ENCODE measurements at regions not wholly inside any gene's neighbourhood (a gene's known extent, or its start where the extent isn't known, plus 50 kb on each side); places are given as distances from the start of the nearest gene placed in this dataset.

GRCh38 chr12:58395470-58395869 lies 454.1 kb downstream of the ATP23 start:
- no peak for DNase-seq
- Mint-ChIP-seq H3K4me1 (no peaks in the 10 kb centered on the region), H3K4me3 (no peak overlapping the region), H3K9me3 (peaks cover 3 to 15% (median 6%) of the 10 kb centered on the region in 8 donors), H3K36me3 (no peaks in the 10 kb centered on the region), H3K27me3 (no peaks in the 10 kb centered on the region), H3K27ac (no peak overlapping the region)
- no peaks in the 10 kb centered on the region for H3K4me1 ChIP-seq (ENCODE audit: insufficient read depth, low read length)
- CTCF ChIA-PET (ENCODE audit: partially characterized antibody): no interaction called here
- intact Hi-C loops (cut with micrococcal nuclease): no loop called here
- no peak overlapping the region for H3K27ac ChIP-seq (ENCODE audit: low read depth, low read length)
- no peaks in the 10 kb centered on the region for H3K36me3 ChIP-seq (ENCODE audit: insufficient read depth, low read length)
- no peak overlapping the region for H3K4me3 ChIP-seq (ENCODE audit: low read length in 2 of 2)
- H3K9me3 ChIP-seq (ENCODE audit: control insufficient read depth in 1 of 2, low read length in 2 of 2): no peaks in the 10 kb centered on the region
- no peaks in the 10 kb centered on the region for H3K27me3 ChIP-seq (ENCODE audit: insufficient read depth, low read length)
- POLR2A ChIA-PET (ENCODE audit: partially characterized antibody): no interaction called here

- Histone ChIP-seq H3K27ac (ENCODE audit: low read depth, low read length) (no peak overlapping the region), H3K4me3 (ENCODE audit: low read length in 2 of 2) (no peak overlapping the region), H3K27me3 (ENCODE audit: insufficient read depth, low read length) (no peaks in the 10 kb centered on the region), H3K4me1 (ENCODE audit: insufficient read depth, low read length) (no peaks in the 10 kb centered on the region), H3K9me3 (ENCODE audit: control insufficient read depth in 1 of 2, low read length in 2 of 2) (no peaks in the 10 kb centered on the region), H3K36me3 (ENCODE audit: insufficient read depth, low read length) (no peaks in the 10 kb centered on the region)
- Mint-ChIP-seq H3K4me1 (no peaks in the 10 kb centered on the region), H3K9me3 (peaks cover 3 to 15% (median 6%) of the 10 kb centered on the region in 8 donors), H3K36me3 (no peaks in the 10 kb centered on the region), H3K4me3 (no peak overlapping the region), H3K27me3 (no peaks in the 10 kb centered on the region), H3K27ac (no peak overlapping the region)
- intact Hi-C loops (cut with micrococcal nuclease): no loop called here
- ChIA-PET POLR2A (ENCODE audit: partially characterized antibody) (no interaction called here), CTCF (ENCODE audit: partially characterized antibody) (no interaction called here)
- no peak for DNase-seq
Observed at GRCh38 chr12:58396239-58396638, 454.9 kb downstream of the ATP23 start.

- H3K27ac Mint-ChIP-seq: no peak overlapping the region
- no peaks in the 10 kb centered on the region for H3K27me3 ChIP-seq (ENCODE audit: insufficient read depth, low read length)
- intact Hi-C loops (cut with micrococcal nuclease): no loop called here
- no peaks in the 10 kb centered on the region for H3K4me1 Mint-ChIP-seq
- no peaks in the 10 kb centered on the region for H3K4me1 ChIP-seq (ENCODE audit: insufficient read depth, low read length)
- H3K36me3 Mint-ChIP-seq: no peaks in the 10 kb centered on the region
- peaks cover 0 to 4% of the 10 kb centered on the region in 2 donors for H3K27me3 Mint-ChIP-seq
- no peak overlapping the region for H3K4me3 Mint-ChIP-seq
- ChIA-PET CTCF (ENCODE audit: partially characterized antibody) (no interaction called here), POLR2A (ENCODE audit: partially characterized antibody) (no interaction called here)
- DNase-seq: no peak
- no peaks in the 10 kb centered on the region for H3K9me3 ChIP-seq (ENCODE audit: control insufficient read depth in 1 of 2, low read length in 2 of 2)
- H3K4me3 ChIP-seq (ENCODE audit: low read length in 2 of 2): no peak overlapping the region
- no peak overlapping the region for H3K27ac ChIP-seq (ENCODE audit: low read depth, low read length)
- H3K9me3 Mint-ChIP-seq: peaks cover 0 to 4% (median 0%) of the 10 kb centered on the region in 8 donors
- H3K36me3 ChIP-seq (ENCODE audit: insufficient read depth, low read length): no peaks in the 10 kb centered on the region
Observed at GRCh38 chr12:58405363-58405762, 464.0 kb downstream of the ATP23 start.

- no peaks in the 10 kb centered on the region for H3K27me3 ChIP-seq (ENCODE audit: insufficient read depth, low read length)
- H3K9me3 ChIP-seq (ENCODE audit: control insufficient read depth in 1 of 2, low read length in 2 of 2): no peaks in the 10 kb centered on the region
- Mint-ChIP-seq H3K36me3 (no peaks in the 10 kb centered on the region), H3K4me3 (no peak overlapping the region), H3K4me1 (peaks cover 0 to 2% (median 0%) of the 10 kb centered on the region in 4 donors), H3K27ac (no peak overlapping the region), H3K27me3 (peaks cover 0 to 6% of the 10 kb centered on the region in 2 donors), H3K9me3 (peaks cover 0 to 4% (median 0%) of the 10 kb centered on the region in 8 donors)
- ChIA-PET CTCF (ENCODE audit: partially characterized antibody) (no interaction called here), POLR2A (ENCODE audit: partially characterized antibody) (no interaction called here)
- intact Hi-C loops (cut with micrococcal nuclease): no loop called here
- H3K4me1 ChIP-seq (ENCODE audit: insufficient read depth, low read length): no peaks in the 10 kb centered on the region
- no peaks in the 10 kb centered on the region for H3K36me3 ChIP-seq (ENCODE audit: insufficient read depth, low read length)
- no peak for DNase-seq
- H3K4me3 ChIP-seq (ENCODE audit: low read length in 2 of 2): no peak overlapping the region
- H3K27ac ChIP-seq (ENCODE audit: low read depth, low read length): no peak overlapping the region
Observed at GRCh38 chr12:58408516-58408915, 467.1 kb downstream of the ATP23 start.

- H3K36me3 ChIP-seq (ENCODE audit: insufficient read depth, low read length): no peaks in the 10 kb centered on the region
- Mint-ChIP-seq H3K4me3 (no peak overlapping the region), H3K27ac (no peak overlapping the region), H3K4me1 (peaks cover 0 to 2% (median 0%) of the 10 kb centered on the region in 4 donors), H3K36me3 (no peaks in the 10 kb centered on the region), H3K27me3 (peaks cover 2 to 3% of the 10 kb centered on the region in 2 donors), H3K9me3 (peaks cover 0 to 4% (median 0%) of the 10 kb centered on the region in 8 donors)
- H3K4me1 ChIP-seq (ENCODE audit: insufficient read depth, low read length): no peaks in the 10 kb centered on the region
- no peaks in the 10 kb centered on the region for H3K9me3 ChIP-seq (ENCODE audit: control insufficient read depth in 1 of 2, low read length in 2 of 2)
- CTCF ChIA-PET (ENCODE audit: partially characterized antibody): no interaction called here
- no peak for DNase-seq
- intact Hi-C loops (cut with micrococcal nuclease): no loop called here
- H3K4me3 ChIP-seq (ENCODE audit: low read length in 2 of 2): no peak overlapping the region
- no peak overlapping the region for H3K27ac ChIP-seq (ENCODE audit: low read depth, low read length)
- no peaks in the 10 kb centered on the region for H3K27me3 ChIP-seq (ENCODE audit: insufficient read depth, low read length)
- POLR2A ChIA-PET (ENCODE audit: partially characterized antibody): no interaction called here
Observed at GRCh38 chr12:58412461-58413060, 471.2 kb downstream of the ATP23 start.

GRCh38 chr12:58413794-58414193 lies 472.4 kb downstream of the ATP23 start:
- Histone ChIP-seq H3K4me3 (ENCODE audit: low read length in 2 of 2) (no peak overlapping the region), H3K36me3 (ENCODE audit: insufficient read depth, low read length) (no peaks in the 10 kb centered on the region), H3K27me3 (ENCODE audit: insufficient read depth, low read length) (no peaks in the 10 kb centered on the region), H3K27ac (ENCODE audit: low read depth, low read length) (no peak overlapping the region), H3K9me3 (ENCODE audit: control insufficient read depth in 1 of 2, low read length in 2 of 2) (no peaks in the 10 kb centered on the region), H3K4me1 (ENCODE audit: insufficient read depth, low read length) (no peaks in the 10 kb centered on the region)
- Mint-ChIP-seq H3K36me3 (no peaks in the 10 kb centered on the region), H3K4me3 (no peak overlapping the region), H3K27ac (no peak overlapping the region), H3K27me3 (peaks cover 2 to 3% of the 10 kb centered on the region in 2 donors), H3K4me1 (peaks cover 0 to 2% (median 0%) of the 10 kb centered on the region in 4 donors), H3K9me3 (peaks cover 0 to 4% (median 0%) of the 10 kb centered on the region in 8 donors)
- ChIA-PET POLR2A (ENCODE audit: partially characterized antibody) (no interaction called here), CTCF (ENCODE audit: partially characterized antibody) (no interaction called here)
- DNase-seq: no peak
- intact Hi-C loops (cut with micrococcal nuclease): no loop called here

- intact Hi-C loops (cut with micrococcal nuclease): no loop called here
- no peaks in the 10 kb centered on the region for H3K4me1 ChIP-seq (ENCODE audit: insufficient read depth, low read length)
- H3K36me3 ChIP-seq (ENCODE audit: insufficient read depth, low read length): no peaks in the 10 kb centered on the region
- Mint-ChIP-seq H3K4me1 (peaks cover 0 to 2% (median 0%) of the 10 kb centered on the region in 4 donors), H3K27me3 (peaks cover 2 to 3% of the 10 kb centered on the region in 2 donors), H3K4me3 (no peak overlapping the region), H3K27ac (no peak overlapping the region), H3K9me3 (peaks cover 0 to 4% (median 0%) of the 10 kb centered on the region in 8 donors), H3K36me3 (no peaks in the 10 kb centered on the region)
- ChIA-PET POLR2A (ENCODE audit: partially characterized antibody) (no interaction called here), CTCF (ENCODE audit: partially characterized antibody) (no interaction called here)
- H3K27ac ChIP-seq (ENCODE audit: low read depth, low read length): no peak overlapping the region
- DNase-seq: no peak
- no peak overlapping the region for H3K4me3 ChIP-seq (ENCODE audit: low read length in 2 of 2)
- no peaks in the 10 kb centered on the region for H3K9me3 ChIP-seq (ENCODE audit: control insufficient read depth in 1 of 2, low read length in 2 of 2)
- H3K27me3 ChIP-seq (ENCODE audit: insufficient read depth, low read length): no peaks in the 10 kb centered on the region
Observed at GRCh38 chr12:58414398-58414871, 473.1 kb downstream of the ATP23 start.

Measured in CD4-positive, alpha-beta memory T cell (primary cell).